Natural killer cell (primary cell): ENCODE measurements at regions not wholly inside any gene's neighbourhood (a gene's known extent, or its start where the extent isn't known, plus 50 kb on each side); places are given as distances from the start of the nearest gene placed in this dataset.

Experiments used
- ATAC-seq, 3 donors: fragments of 150-1000 bp in 2 of 3; fragments of 200-7000 bp in 1 of 3; cut with Tn5 transposase; 1 replicate in 1 of 3; 2 replicates in 2 of 3; pipeline ENCODE4 v1.10.0; 2021; ENCODE audit warnings: mild to moderate bottlenecking in 2 of 3, moderate library complexity in 2 of 3
- DNase-seq, 2 donors: peaks; one replicate each; pipeline versions ENCODE4 v3.0.0 to v3.0.0-alpha.2; 2013 to 2021; ENCODE audit warnings: mixed read lengths in 1 of 2
- H3K27ac ChIP-seq: one replicate; pipeline ENCODE4 v1.5.1; 2013; ENCODE audit warnings: mild to moderate bottlenecking, low read length
- H3K27me3 ChIP-seq: one replicate; pipeline ENCODE4 v1.6.1; 2013; ENCODE audit warnings: low read length; ENCODE audit not compliant: control insufficient read depth, insufficient read depth
- H3K36me3 ChIP-seq: one replicate; pipeline ENCODE4 v1.6.1; 2013; ENCODE audit warnings: low read length; ENCODE audit not compliant: control insufficient read depth, insufficient read depth
- H3K4me1 ChIP-seq: one replicate; pipeline ENCODE4 v1.6.1; 2013; ENCODE audit warnings: low read length; ENCODE audit not compliant: control insufficient read depth, insufficient read depth
- H3K4me3 ChIP-seq: one replicate; pipeline ENCODE4 v1.5.1; 2013; ENCODE audit warnings: low read length
- H3K9me3 ChIP-seq: one replicate; pipeline ENCODE4 v1.6.1; 2013; ENCODE audit warnings: low read length; ENCODE audit not compliant: control insufficient read depth, insufficient read depth
- H3K27ac Mint-ChIP-seq, 2 donors: one replicate each; pipeline ENCODE4 v1.8.0; 2022; ENCODE audit warnings: mild to moderate bottlenecking in 2 of 2, mixed read lengths in 2 of 2, moderate library complexity in 1 of 2
- H3K27me3 Mint-ChIP-seq, 2 donors: one replicate each; pipeline ENCODE4 v1.8.0; 2022; ENCODE audit warnings: low read depth in 2 of 2, mixed read lengths in 2 of 2
- H3K36me3 Mint-ChIP-seq: one replicate; pipeline ENCODE4 v1.8.0; 2022; ENCODE audit warnings: mixed read lengths
- H3K4me1 Mint-ChIP-seq, 2 donors: one replicate each; pipeline ENCODE4 v1.8.0; 2022; ENCODE audit warnings: mixed read lengths in 2 of 2
- H3K4me3 Mint-ChIP-seq: one replicate; pipeline ENCODE4 v1.8.0; 2022; ENCODE audit warnings: mild to moderate bottlenecking, moderate library complexity, mixed read lengths
- H3K9me3 Mint-ChIP-seq, 2 donors: one replicate each; pipeline ENCODE4 v1.8.0; 2022; ENCODE audit warnings: mixed read lengths in 2 of 2
- WGBS: methylation state at CpG from one replicate; pipeline ENCODE4 v1.1.7; 2013; ENCODE audit warnings: missing lambda C conversion rate; ENCODE audit not compliant: insufficient coverage; 5-methylcytosine and 5-hydroxymethylcytosine counted together
- intact Hi-C: fragments of 100-400 bp; cut with micrococcal nuclease; formaldehyde crosslinking; loops from one replicate; pipeline ENCODE4 v1.14.2; 2022
- TF ChIP-seq, protein P1 (sequence below): fragments of 200-600 bp; IDR thresholded peaks from one replicate; pipeline ENCODE4 v1.8.0; 2022; ENCODE audit warnings: antibody characterized with exemption

DNA sequence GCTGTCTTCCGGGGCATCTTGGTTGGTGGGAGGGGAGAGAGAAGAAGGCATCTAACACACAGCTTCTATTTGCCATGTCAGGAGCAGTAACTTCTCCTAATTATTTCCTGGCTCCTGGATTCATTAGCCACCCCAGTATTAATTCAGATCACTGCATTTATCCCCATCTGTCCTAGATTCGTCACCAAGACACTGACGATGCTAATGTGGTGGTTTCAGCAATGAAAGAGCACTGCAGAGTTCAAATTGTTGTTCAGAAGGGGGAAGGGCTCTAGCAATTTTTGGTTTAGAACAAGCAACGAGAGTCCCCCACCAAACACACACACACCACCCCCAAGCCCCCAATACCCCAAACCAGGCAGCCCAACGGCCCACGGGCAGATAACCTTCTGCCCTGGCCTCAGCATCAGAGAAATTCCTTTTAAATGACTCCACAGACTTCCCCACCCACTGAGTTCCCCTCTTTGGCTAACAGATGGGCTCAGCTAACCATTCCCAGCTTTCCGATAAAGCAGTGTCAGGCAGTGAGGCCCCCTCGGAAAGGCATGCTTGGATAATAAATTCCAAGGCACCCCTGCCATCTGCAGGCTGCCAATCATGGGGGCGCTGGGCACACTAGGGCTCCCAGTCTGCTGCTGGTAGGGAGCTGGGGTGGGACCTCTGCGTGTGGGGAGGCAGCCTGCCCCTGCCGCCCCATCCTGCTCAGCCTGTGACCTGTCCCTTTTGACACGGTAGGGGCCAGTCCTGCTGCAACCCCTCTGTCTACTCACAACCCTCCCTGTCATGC lies 453.5 kb downstream of the MIAT start:
- H3K36me3 Mint-ChIP-seq, result no peaks in the 10 kb centered on the region
- TF ChIP-seq, protein P1, sequence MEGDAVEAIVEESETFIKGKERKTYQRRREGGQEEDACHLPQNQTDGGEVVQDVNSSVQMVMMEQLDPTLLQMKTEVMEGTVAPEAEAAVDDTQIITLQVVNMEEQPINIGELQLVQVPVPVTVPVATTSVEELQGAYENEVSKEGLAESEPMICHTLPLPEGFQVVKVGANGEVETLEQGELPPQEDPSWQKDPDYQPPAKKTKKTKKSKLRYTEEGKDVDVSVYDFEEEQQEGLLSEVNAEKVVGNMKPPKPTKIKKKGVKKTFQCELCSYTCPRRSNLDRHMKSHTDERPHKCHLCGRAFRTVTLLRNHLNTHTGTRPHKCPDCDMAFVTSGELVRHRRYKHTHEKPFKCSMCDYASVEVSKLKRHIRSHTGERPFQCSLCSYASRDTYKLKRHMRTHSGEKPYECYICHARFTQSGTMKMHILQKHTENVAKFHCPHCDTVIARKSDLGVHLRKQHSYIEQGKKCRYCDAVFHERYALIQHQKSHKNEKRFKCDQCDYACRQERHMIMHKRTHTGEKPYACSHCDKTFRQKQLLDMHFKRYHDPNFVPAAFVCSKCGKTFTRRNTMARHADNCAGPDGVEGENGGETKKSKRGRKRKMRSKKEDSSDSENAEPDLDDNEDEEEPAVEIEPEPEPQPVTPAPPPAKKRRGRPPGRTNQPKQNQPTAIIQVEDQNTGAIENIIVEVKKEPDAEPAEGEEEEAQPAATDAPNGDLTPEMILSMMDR, result no peak
- DNase-seq (no peak), ATAC-seq (no peak)
- H3K27me3 Mint-ChIP-seq, result peaks cover 0 to 10% of the 10 kb centered on the region in 2 donors
- intact Hi-C loops, result no loop called here
- WGBS, result 54% methylated on average over 11 of the region's 12 CpGs
- no peaks in the 10 kb centered on the region for H3K4me1 Mint-ChIP-seq
- H3K9me3 Mint-ChIP-seq, result no peaks in the 10 kb centered on the region
- Histone ChIP-seq H3K27me3 (no peaks in the 10 kb centered on the region), H3K4me3 (no peak overlapping the region), H3K36me3 (no peaks in the 10 kb centered on the region), H3K9me3 (no peaks in the 10 kb centered on the region), H3K27ac (no peak overlapping the region), H3K4me1 (no peaks in the 10 kb centered on the region)
- no peak overlapping the region for H3K4me3 Mint-ChIP-seq
- H3K27ac Mint-ChIP-seq, result no peak overlapping the region

DNA sequence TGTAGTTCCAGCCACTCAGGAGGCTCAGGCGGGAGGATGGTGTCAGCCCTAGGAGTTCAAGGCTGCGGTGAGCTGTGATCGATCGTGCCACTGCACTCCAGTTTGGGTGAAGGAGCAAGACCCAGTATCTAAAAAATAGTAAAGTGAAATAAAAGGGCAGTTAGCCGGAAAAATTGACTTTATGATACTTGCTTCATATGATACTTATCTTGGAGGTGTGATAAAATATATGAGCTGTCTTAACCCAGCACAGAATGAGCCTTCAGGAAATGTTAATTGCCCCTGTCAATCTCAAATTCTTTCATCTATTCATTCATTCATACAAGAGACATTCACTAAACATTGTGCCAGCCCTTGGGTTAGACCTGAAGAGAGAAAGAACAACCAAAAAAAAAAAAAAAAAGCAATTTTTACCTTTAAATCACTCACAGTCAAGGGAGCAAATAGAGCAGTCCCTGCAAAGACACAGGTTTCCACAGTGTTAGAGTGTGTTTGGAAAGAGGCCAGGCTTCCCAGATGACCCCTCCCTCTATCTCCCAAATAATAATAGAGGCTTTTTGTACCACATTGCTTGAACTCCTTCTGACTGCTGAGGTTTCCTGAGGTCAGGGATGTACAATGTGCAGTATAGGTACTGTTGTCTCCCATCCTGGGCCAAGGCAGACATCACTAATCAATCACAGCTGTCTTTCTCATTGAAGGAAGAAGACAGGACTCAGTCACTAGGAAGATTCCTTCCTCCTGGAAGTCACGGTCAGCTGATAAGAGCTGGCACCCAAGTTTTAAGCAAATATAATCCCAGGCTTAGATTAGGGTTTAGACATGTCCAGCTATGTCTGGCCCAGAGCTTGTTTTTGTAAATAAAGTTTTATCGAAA lies 454.6 kb downstream of the MIAT start:
- H3K4me1 ChIP-seq, result no peaks in the 10 kb centered on the region
- no peak for ATAC-seq
- H3K27me3 Mint-ChIP-seq, result peaks cover 6 to 13% of the 10 kb centered on the region in 2 donors
- no peaks in the 10 kb centered on the region for H3K9me3 ChIP-seq
- no peak overlapping the region for H3K4me3 ChIP-seq
- H3K9me3 Mint-ChIP-seq, result no peaks in the 10 kb centered on the region
- H3K4me1 Mint-ChIP-seq, result no peaks in the 10 kb centered on the region
- WGBS, result 59% methylated on average over 6 of the region's 7 CpGs
- no peak overlapping the region for H3K4me3 Mint-ChIP-seq
- TF ChIP-seq, protein P1, result no peak
- H3K36me3 Mint-ChIP-seq, result no peaks in the 10 kb centered on the region
- no peaks in the 10 kb centered on the region for H3K36me3 ChIP-seq
- no peak overlapping the region for H3K27ac ChIP-seq
- H3K27me3 ChIP-seq, result no peaks in the 10 kb centered on the region
- H3K27ac Mint-ChIP-seq, result no peak overlapping the region
- intact Hi-C loops, result no loop called here
- DNase-seq, result no peak

DNA sequence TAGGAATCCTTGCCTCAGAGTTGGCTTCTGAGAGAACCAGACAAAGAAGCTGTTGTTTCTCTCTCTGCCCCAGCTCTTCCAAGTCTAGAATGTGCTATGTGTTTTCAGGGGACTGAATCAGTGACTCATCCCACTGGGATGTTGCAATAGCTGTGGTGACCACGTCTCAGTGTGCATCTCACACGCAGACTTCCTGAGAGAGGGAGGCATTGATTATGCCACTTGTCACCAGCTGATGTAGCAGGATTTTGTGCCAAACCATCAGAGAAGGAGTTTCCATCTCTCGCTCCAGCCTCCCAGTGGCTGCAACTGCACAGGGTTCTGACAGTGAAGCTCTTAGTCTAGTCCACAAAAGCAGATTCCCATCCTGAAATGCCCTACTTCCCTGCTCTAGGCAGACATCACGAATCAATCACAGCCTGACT lies 455.8 kb downstream of the MIAT start:
- H3K36me3 ChIP-seq, result no peaks in the 10 kb centered on the region
- DNase-seq, result peak in 1 of 2 donors; percentile 17
- intact Hi-C loops, result no loop called here
- no peaks in the 10 kb centered on the region for H3K36me3 Mint-ChIP-seq
- no peak overlapping the region for H3K27ac ChIP-seq
- H3K4me1 ChIP-seq, result no peaks in the 10 kb centered on the region
- H3K9me3 Mint-ChIP-seq, result no peaks in the 10 kb centered on the region
- no peaks in the 10 kb centered on the region for H3K27me3 ChIP-seq
- H3K4me3 ChIP-seq, result no peak overlapping the region
- no peak overlapping the region for H3K27ac Mint-ChIP-seq
- peak in 1 of 3 donors; percentile 29 for ATAC-seq
- no peaks in the 10 kb centered on the region for H3K4me1 Mint-ChIP-seq
- peaks cover 10 to 13% of the 10 kb centered on the region in 2 donors for H3K27me3 Mint-ChIP-seq
- TF ChIP-seq, protein P1, result no peak
- 28% methylated on average over 4 of the region's 4 CpGs for WGBS
- no peak overlapping the region for H3K4me3 Mint-ChIP-seq
- no peaks in the 10 kb centered on the region for H3K9me3 ChIP-seq
